ENCODE measurements at regions not wholly inside any gene's neighbourhood (a gene's known extent, or its start where the extent isn't known, plus 50 kb on each side); places are given as distances from the start of the nearest gene placed in this dataset.

DNA sequence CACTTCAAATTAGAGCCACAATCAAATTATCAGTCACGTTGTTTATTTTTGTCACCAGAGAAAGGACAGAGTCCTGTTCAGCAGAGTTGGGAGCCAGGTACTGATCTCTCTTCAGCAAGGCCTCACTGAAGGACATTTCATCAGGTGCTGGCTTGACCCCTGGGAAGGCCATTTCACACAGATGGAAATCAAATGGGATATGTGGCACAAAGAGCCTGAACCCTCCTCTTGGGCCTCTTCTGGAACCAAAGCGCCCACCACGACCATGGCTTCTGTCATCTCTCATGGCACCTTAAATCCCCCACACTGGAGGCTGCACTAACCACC lies 121.5 kb downstream of the PTCSC3 start:
- Mint-ChIP-seq H3K27me3 (peaks cover 4% of the 10 kb centered on the region), H3K9me3 (no peaks in the 10 kb centered on the region), H3K36me3 (ENCODE audit: low read depth) (no peaks in the 10 kb centered on the region), H3K4me3 (no peak overlapping the region), H3K4me1 (ENCODE audit: low read depth) (no peaks in the 10 kb centered on the region), H3K27ac (no peak overlapping the region)

DNA sequence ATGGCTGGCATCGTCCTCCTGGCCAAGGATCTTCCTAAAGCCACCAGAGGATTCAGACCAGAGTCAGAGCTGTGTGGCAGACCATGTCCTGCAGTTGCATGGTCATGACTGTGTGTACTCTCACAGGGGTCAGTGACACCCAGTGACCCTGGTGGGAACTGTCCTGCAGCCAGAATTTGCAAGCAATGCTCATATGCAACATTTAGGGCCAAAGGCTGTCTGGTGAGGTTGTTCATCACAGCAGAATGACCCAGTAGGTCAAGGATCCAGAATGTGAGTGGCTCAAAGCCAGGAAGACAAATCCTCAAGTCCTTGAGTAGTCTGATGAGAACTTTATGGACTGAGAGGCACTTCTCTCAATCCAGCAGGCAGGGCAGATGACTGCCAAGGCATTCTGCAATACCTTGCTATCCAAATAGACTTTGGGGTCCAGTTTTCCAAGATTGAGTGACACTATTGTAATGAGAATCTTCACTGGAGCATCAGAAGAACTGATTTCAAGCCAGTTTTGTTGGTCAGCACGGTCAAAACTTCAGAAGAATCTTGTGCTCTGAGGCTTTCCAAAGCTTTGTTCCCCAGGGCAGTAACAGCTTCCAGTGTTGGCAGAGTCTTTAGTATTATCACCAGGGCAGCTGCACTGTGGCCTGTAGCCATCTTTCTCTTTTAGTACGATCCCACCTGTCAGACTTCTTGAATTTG lies 122.0 kb downstream of the PTCSC3 start:
- Mint-ChIP-seq H3K4me3 (no peak overlapping the region), H3K27me3 (peaks cover 4% of the 10 kb centered on the region), H3K4me1 (ENCODE audit: low read depth) (no peaks in the 10 kb centered on the region), H3K9me3 (no peaks in the 10 kb centered on the region), H3K27ac (no peak overlapping the region), H3K36me3 (ENCODE audit: low read depth) (no peaks in the 10 kb centered on the region)

DNA sequence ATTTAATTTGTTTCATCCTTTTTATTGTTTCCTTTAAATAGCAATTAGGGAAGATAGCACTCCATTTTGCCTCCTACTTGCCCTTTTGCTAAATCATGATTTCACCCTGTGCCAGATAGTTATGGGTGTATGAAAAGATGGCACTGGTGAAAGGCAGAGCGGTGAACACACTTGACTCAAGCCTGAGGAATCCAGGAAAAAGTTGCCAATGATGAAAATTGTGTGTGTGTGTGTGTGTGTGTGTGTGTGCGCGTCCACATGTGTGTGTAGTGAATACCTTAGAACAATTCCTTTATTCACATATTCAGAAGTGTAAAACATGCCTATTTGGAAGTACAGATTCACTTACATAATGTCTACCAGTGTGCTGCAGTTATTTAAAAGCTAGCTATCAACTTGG lies 123.8 kb downstream of the PTCSC3 start:
- no peak overlapping the region for H3K27ac Mint-ChIP-seq
- H3K4me3 Mint-ChIP-seq = no peak overlapping the region
- no peaks in the 10 kb centered on the region for H3K36me3 Mint-ChIP-seq (ENCODE audit: low read depth)
- H3K27me3 Mint-ChIP-seq = peaks cover 4% of the 10 kb centered on the region
- no peaks in the 10 kb centered on the region for H3K4me1 Mint-ChIP-seq (ENCODE audit: low read depth)
- H3K9me3 Mint-ChIP-seq = no peaks in the 10 kb centered on the region

DNA sequence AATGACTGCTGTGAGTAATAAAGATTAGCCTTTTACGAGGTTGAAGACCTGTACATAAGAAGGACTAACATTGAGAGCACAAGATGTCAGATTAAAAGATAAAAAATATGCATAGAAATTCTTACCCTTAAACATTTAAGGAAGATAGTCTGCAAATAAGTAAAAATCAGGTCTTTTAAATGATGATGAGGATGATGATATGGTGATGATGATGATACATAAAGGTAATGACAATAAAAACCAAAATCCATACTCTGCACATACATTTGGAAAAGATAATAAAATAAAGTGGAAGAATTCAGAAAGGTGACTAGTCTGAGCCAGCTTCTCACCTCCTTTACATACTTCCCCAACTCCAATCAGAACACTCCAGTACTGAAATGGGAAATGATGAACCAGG lies 124.5 kb downstream of the PTCSC3 start:
- H3K4me1 Mint-ChIP-seq (ENCODE audit: low read depth) = no peaks in the 10 kb centered on the region
- no peak overlapping the region for H3K4me3 Mint-ChIP-seq
- H3K27me3 Mint-ChIP-seq = peaks cover 4% of the 10 kb centered on the region
- no peaks in the 10 kb centered on the region for H3K36me3 Mint-ChIP-seq (ENCODE audit: low read depth)
- no peaks in the 10 kb centered on the region for H3K9me3 Mint-ChIP-seq
- H3K27ac Mint-ChIP-seq = no peak overlapping the region

DNA sequence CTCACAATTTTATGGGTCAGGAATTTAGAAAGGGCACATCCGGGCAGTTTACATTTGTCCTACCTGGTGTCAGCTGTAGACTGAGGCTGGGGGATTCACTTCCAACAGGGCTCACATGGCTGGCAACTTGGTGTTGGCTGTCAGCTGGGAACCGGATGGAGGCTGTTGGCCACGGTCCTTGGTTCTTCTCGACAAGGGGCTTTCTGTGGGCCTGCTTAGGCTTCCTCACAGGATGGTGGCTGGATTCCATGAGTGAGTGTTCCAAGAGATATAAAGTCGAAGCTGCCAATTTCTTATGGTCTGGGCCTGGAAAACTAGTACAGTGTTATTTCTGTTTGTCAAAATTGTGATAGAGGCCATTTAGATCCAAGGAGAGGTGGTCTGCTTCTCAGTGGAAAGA lies 127.9 kb downstream of the PTCSC3 start:
- no peaks in the 10 kb centered on the region for H3K9me3 Mint-ChIP-seq
- H3K27me3 Mint-ChIP-seq = peaks cover 17% of the 10 kb centered on the region
- H3K4me1 Mint-ChIP-seq (ENCODE audit: low read depth) = no peaks in the 10 kb centered on the region
- H3K36me3 Mint-ChIP-seq (ENCODE audit: low read depth) = no peaks in the 10 kb centered on the region
- no peak overlapping the region for H3K27ac Mint-ChIP-seq
- H3K4me3 Mint-ChIP-seq = no peak overlapping the region

DNA sequence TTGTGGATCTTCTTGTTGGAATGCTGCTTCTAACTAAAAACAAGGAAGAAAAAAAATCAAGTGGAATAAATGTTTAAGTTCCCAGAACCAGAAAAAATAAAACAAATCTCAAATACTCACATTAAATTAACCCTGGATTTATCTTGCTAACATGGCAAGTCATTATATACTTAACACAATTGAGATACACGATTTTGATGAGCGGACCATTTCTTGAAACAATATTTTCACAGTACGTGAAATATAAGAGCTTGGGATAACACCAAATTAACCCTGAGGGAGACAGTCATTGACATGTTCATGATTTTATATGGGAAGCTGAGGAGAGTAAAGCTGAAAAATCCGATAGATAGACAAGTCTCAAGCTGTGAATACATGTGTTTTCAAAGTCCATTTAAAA lies 128.6 kb downstream of the PTCSC3 start:
- H3K9me3 Mint-ChIP-seq = no peaks in the 10 kb centered on the region
- H3K27ac Mint-ChIP-seq = no peak overlapping the region
- no peak overlapping the region for H3K4me3 Mint-ChIP-seq
- H3K36me3 Mint-ChIP-seq (ENCODE audit: low read depth) = no peaks in the 10 kb centered on the region
- peaks cover 17% of the 10 kb centered on the region for H3K27me3 Mint-ChIP-seq
- H3K4me1 Mint-ChIP-seq (ENCODE audit: low read depth) = no peaks in the 10 kb centered on the region

DNA sequence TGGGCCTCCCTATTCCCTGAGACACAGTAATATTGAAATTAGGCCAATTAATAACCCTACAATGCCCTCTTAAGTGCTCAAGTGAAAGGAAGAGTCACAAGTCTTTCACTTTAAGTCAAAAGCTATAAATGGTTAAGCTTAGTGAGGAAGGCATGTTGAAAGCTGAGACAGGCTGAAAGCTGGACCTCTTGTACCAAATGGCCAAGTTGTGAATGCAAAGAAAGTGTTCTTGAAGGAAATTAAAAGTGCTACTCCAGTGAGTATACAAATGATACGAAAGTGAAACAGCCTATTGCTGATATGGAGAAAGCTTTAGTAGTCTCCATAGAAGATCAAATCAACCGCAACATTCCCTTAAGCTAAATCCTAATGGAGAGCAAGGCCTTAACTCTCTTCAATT lies 140.8 kb downstream of the PTCSC3 start:
- Mint-ChIP-seq H3K4me1 (ENCODE audit: low read depth) (no peaks in the 10 kb centered on the region), H3K27me3 (peaks cover 10% of the 10 kb centered on the region), H3K9me3 (no peaks in the 10 kb centered on the region), H3K36me3 (ENCODE audit: low read depth) (no peaks in the 10 kb centered on the region), H3K27ac (no peak overlapping the region), H3K4me3 (no peak overlapping the region)

DNA sequence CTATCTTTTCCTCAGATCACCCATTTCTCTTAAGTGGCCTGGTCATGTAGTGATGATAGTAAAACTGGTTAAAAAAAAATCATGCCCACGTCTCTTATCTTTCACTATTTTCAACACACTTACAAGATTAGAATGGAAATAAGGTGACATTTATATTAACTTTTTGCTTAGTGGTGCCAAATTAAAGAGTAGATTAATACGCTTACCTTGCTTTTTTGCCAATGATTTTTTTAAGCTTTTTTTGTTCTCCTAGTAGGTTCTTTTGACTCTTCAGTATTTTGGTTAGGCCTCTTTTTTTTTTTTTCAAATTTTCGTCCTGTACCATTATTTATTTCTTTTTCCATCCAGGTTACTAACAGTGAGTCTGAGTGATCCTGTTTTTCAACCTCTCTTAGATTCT lies 147.9 kb downstream of the PTCSC3 start:
- Mint-ChIP-seq H3K36me3 (ENCODE audit: low read depth) (no peaks in the 10 kb centered on the region), H3K9me3 (no peaks in the 10 kb centered on the region), H3K4me3 (no peak overlapping the region), H3K27ac (no peak overlapping the region), H3K27me3 (peaks cover 13% of the 10 kb centered on the region), H3K4me1 (ENCODE audit: low read depth) (no peaks in the 10 kb centered on the region)

DNA sequence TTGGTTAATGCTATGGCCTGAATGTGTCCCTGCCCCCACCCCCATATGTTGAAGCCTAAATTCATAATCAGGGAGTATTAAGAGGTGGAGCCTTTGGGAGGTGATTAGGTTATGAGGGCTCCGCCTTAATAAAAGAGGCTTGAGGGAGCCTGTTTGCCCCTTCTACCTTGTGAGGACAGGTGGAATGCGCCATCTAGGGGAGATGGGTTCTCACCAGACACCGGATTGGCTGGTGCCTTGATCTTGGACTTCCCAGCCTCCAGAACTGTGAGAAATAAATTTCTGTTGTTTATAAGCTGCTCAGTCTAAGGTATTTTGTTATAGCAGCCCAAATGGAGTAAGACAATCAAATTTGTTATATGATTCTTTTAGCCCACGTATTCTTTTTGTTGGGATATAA lies 148.3 kb downstream of the PTCSC3 start:
- Mint-ChIP-seq H3K4me3 (no peak overlapping the region), H3K27ac (no peak overlapping the region), H3K4me1 (ENCODE audit: low read depth) (no peaks in the 10 kb centered on the region), H3K36me3 (ENCODE audit: low read depth) (no peaks in the 10 kb centered on the region), H3K27me3 (peaks cover 13% of the 10 kb centered on the region), H3K9me3 (no peaks in the 10 kb centered on the region)

DNA sequence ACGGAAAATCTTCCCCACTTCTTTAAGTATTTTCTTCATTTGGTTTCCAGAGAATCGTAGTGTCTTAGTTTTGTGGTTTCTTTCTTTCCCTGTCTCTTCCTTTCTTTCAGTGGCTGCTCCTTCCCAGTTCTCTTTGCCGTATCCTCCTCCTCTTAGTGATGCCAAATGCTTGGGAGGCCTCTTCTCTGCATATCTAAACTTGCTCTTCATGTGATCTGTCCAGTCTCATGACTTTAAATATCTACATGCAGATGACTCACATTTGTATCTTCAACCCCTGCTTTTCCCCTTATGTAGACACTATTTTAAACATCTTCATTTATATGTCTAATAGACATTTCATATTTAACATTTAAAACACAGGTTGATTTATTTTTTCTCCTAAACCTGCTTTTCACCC lies 149.2 kb downstream of the PTCSC3 start:
- Mint-ChIP-seq H3K4me1 (ENCODE audit: low read depth) (no peaks in the 10 kb centered on the region), H3K27ac (no peak overlapping the region), H3K4me3 (no peak overlapping the region), H3K36me3 (ENCODE audit: low read depth) (no peaks in the 10 kb centered on the region), H3K27me3 (peaks cover 12% of the 10 kb centered on the region), H3K9me3 (no peaks in the 10 kb centered on the region)

DNA sequence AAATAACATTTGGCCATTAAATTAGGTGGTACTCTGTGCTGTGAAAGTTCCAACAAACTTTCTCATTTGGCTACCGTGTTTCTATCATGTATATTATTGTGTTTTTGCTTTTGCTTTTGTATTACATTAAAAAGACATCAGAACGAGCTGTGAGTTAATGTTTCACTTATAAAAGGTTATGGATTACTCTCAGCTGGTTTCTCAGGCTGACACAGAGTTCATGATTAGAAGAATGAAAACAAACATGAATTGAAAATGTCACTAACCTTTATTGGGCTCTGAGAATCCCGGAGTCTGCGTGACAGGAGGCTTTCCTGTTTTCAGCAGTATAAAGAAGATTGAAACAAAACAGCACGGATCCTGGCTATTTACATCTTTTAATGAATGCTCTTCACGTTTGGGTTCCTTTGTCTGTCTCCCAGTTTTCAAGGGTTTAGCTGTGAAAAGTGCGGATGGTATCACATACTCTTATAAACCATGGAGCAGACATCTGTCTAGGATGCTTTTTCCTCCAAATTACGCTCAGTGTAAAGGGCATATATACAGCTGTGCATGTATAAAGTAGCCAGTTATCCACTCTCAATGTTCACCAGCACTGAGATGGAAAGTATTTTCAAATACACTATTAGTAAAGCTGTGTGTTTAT lies 153.6 kb downstream of the PTCSC3 start:
- H3K36me3 Mint-ChIP-seq (ENCODE audit: low read depth) = no peaks in the 10 kb centered on the region
- peaks cover 3% of the 10 kb centered on the region for H3K27me3 Mint-ChIP-seq
- H3K4me3 Mint-ChIP-seq = no peak overlapping the region
- H3K4me1 Mint-ChIP-seq (ENCODE audit: low read depth) = peaks cover 14% of the 10 kb centered on the region
- no peaks in the 10 kb centered on the region for H3K9me3 Mint-ChIP-seq
- no peak overlapping the region for H3K27ac Mint-ChIP-seq

DNA sequence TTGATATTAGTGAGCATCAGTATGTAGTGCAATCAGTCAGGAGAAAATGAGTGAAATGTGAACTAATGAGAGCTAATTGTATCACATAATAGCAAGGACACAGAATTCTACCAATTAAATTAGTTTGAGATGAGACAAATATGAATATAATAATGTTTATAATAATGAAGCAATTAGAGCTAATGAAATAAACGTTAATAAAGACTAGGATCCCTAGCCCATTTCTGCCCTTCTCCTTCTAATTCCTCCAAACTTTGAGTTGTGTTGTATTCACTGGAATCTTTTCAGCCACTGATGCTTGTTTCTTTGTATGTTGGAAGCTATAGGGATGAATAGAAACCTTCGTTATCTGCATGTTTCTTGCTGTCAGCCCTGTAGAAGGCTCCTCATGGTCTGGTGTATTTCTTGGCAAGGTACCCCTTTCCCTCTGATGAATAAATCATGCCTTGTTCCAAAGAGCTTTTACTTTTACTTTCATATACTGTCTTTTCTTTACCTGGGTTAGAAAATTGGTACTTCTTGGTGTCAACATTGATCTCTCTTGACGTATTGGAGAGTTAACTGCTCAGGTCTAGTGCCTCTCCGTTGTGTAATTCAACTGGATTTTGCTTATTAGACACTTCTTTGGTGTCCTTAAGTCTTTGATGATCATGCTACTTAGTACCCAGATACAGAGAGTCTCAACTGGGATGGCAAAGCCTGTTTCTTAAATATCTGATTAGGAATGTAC lies 154.8 kb downstream of the PTCSC3 start:
- H3K4me3 Mint-ChIP-seq = no peak overlapping the region
- H3K36me3 Mint-ChIP-seq (ENCODE audit: low read depth) = no peaks in the 10 kb centered on the region
- H3K9me3 Mint-ChIP-seq = no peaks in the 10 kb centered on the region
- peaks cover 14% of the 10 kb centered on the region for H3K4me1 Mint-ChIP-seq (ENCODE audit: low read depth)
- no peaks in the 10 kb centered on the region for H3K27me3 Mint-ChIP-seq
- H3K27ac Mint-ChIP-seq = no peak overlapping the region

DNA sequence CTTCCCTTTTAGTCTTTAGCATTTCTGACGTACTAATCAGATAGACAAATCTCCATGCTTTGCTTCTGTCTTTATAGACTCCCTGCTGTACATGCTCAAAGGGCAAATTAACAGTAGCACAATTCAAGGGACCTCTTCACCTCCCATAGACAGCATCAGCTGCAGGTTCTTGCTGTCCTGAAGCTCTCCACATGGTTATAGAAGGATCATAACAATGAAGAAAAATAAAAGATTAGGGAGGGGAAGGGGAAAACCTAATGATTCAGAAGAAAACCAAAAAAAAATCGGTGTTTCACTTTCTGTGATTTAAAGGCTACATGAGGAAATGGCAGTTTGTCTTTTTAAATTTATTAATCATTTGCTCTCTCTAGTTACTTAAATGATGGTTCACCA lies 155.5 kb downstream of the PTCSC3 start:
- Mint-ChIP-seq H3K4me1 (ENCODE audit: low read depth) (peaks cover 14% of the 10 kb centered on the region), H3K27ac (no peak overlapping the region), H3K4me3 (no peak overlapping the region), H3K27me3 (no peaks in the 10 kb centered on the region), H3K9me3 (no peaks in the 10 kb centered on the region), H3K36me3 (ENCODE audit: low read depth) (no peaks in the 10 kb centered on the region)

DNA sequence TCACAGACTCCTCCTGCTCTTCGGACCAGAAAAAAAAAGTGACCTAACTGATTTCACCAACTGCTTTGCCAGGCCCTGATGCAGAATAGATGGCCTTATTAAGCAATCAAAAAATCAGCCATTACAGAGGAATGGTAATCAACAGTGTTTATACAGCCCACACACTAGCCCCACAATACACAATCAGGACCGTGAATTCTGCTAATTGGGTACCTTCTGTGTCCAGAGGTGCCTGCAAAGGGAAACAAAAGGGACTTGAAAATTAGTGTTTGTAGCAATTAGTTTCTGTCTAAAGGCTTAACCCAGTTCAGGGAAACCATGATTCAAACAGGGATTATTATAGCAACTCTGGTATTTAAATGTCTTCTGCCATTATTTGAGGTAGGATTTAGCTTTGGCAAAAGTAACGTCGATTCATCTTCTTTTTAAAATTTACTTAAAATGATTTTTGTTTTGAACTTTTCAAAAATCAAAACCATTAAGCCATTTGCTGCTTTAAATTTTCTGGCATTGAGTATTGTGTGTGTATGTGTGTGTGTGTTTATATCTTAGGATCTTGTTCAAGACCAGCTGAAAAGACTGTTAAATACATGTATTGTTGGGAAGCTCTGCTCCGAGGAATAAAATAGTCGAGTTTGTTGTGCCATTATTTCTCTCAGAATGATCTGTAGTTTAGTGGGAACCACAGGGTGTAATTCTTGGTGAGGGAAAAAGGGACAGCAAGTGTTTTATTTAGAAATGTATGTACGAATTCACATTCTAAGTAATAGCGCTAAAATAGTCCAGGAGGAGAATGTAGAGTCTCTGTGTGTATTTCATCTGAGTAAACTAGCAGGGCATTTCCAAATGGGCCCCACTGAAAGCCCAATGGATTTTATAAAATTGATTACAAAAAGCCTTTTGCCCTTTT lies 156.1 kb downstream of the PTCSC3 start:
- H3K4me3 Mint-ChIP-seq = no peak overlapping the region
- H3K27ac Mint-ChIP-seq = no peak overlapping the region
- no peaks in the 10 kb centered on the region for H3K36me3 Mint-ChIP-seq (ENCODE audit: low read depth)
- peaks cover 14% of the 10 kb centered on the region for H3K4me1 Mint-ChIP-seq (ENCODE audit: low read depth)
- no peaks in the 10 kb centered on the region for H3K9me3 Mint-ChIP-seq
- H3K27me3 Mint-ChIP-seq = no peaks in the 10 kb centered on the region

DNA sequence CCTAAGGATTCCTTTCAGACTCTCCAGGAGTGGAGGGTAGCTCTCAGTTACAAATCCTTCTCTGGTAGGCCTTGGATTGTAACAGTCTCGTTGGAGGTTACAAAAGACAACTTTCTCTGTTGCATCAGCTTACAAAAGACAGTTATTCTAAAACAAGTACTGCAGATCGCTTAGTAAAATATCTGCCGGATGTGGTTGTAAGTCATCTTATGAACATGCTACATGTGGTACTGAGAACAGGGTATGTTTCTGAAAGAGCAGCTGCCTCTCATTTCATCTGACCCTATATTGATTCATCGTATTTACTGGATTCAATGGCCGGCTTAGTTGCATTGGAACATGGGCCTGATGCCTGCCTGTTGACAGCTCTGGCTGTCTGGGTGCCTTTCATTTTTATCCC lies 157.4 kb downstream of the PTCSC3 start:
- H3K4me1 Mint-ChIP-seq (ENCODE audit: low read depth) = peaks cover 14% of the 10 kb centered on the region
- no peak overlapping the region for H3K27ac Mint-ChIP-seq
- no peaks in the 10 kb centered on the region for H3K27me3 Mint-ChIP-seq
- H3K9me3 Mint-ChIP-seq = no peaks in the 10 kb centered on the region
- no peaks in the 10 kb centered on the region for H3K36me3 Mint-ChIP-seq (ENCODE audit: low read depth)
- H3K4me3 Mint-ChIP-seq = no peak overlapping the region

Measured in stimulated activated naive CD8-positive, alpha-beta T cell treated with anti-CD3 and anti-CD28 coated beads, Interleukin-15, Interleukin-2, amounts not matched to agents 100 ng/mL and 50 ng/mL, for 24 hours (primary cell).